ENCODE measurements at regions not wholly inside any gene's neighbourhood (a gene's known extent, or its start where the extent isn't known, plus 50 kb on each side); places are given as distances from the start of the nearest gene placed in this dataset.

GRCh38 chr15:96581371-96581770 lies 250.9 kb downstream of the NR2F2 start:
- no peak for DNase-seq

- DNase-seq = no peak
Observed at GRCh38 chr15:96582473-96582872, 252.0 kb downstream of the NR2F2 start.

GRCh38 chr15:96583671-96584070 lies 253.2 kb downstream of the NR2F2 start:
- no peak for DNase-seq

- no peak for DNase-seq
Observed at GRCh38 chr15:96585484-96586386, 255.2 kb downstream of the NR2F2 start.

GRCh38 chr15:96586901-96587300 lies 256.4 kb downstream of the NR2F2 start:
- DNase-seq = no peak

GRCh38 chr15:96589864-96590263 lies 259.4 kb downstream of the NR2F2 start:
- no peak for DNase-seq

GRCh38 chr15:96593735-96594134 lies 263.2 kb downstream of the NR2F2 start:
- no peak for DNase-seq

- no peak for DNase-seq
Observed at GRCh38 chr15:96595951-96596350, 265.5 kb downstream of the NR2F2 start.

GRCh38 chr15:96598514-96598913 lies 268.0 kb downstream of the NR2F2 start:
- DNase-seq = peak in 1 of 56 donors; percentile 3

GRCh38 chr15:96599268-96599667 lies 268.8 kb downstream of the NR2F2 start:
- DNase-seq = no peak

GRCh38 chr15:96600350-96600749 lies 269.9 kb downstream of the NR2F2 start:
- DNase-seq = no peak

GRCh38 chr15:96606617-96607016 lies 276.1 kb downstream of the NR2F2 start:
- no peak for DNase-seq

- DNase-seq = no peak
Observed at GRCh38 chr15:96610757-96611156, 280.3 kb downstream of the NR2F2 start.

- DNase-seq = no peak
Observed at GRCh38 chr15:96612917-96613316, 282.4 kb downstream of the NR2F2 start.

GRCh38 chr15:96619174-96619573 lies 288.7 kb downstream of the NR2F2 start:
- no peak for DNase-seq

GRCh38 chr15:96622714-96623113 lies 292.2 kb downstream of the NR2F2 start:
- DNase-seq = no peak

- no peak for DNase-seq
Observed at GRCh38 chr15:96625256-96625655, 294.8 kb downstream of the NR2F2 start.

- DNase-seq = no peak
Observed at GRCh38 chr15:96627031-96627568, 296.6 kb downstream of the NR2F2 start.

- peak in 12 of 56 donors; percentile 0 to 31 (median 4) for DNase-seq
Observed at GRCh38 chr15:96629511-96629910, 299.0 kb downstream of the NR2F2 start.

GRCh38 chr15:96638793-96639192 lies 308.3 kb downstream of the NR2F2 start:
- no peak for DNase-seq

- DNase-seq = no peak
Observed at GRCh38 chr15:96645796-96646195, 315.3 kb downstream of the NR2F2 start.

GRCh38 chr15:96648866-96649265 lies 318.4 kb downstream of the NR2F2 start:
- DNase-seq = no peak

GRCh38 chr15:96657096-96657495 lies 326.6 kb downstream of the NR2F2 start:
- no peak for DNase-seq

All from nucleus accumbens (tissue), 56 donors.